Prostate gland (tissue), 2 donors: ENCODE measurements at regions not wholly inside any gene's neighbourhood (a gene's known extent, or its start where the extent isn't known, plus 50 kb on each side); places are given as distances from the start of the nearest gene placed in this dataset.

ENCODE experiments used
- DNase-seq: peaks from one replicate; pipeline ENCODE4 v3.0.0-alpha.2; 2019; ENCODE audit warnings: low spot score
- H3K27ac ChIP-seq, 2 donors: fragments of 200-600 bp; sonication (generic); 2 replicates each; pipeline ENCODE4 v1.5.1; 2017 to 2019
- H3K27me3 ChIP-seq: fragments of 200-600 bp; sonication (generic); replicated peaks from 2 replicates; pipeline ENCODE4 v1.5.1; 2019; ENCODE audit not compliant: insufficient read depth
- H3K36me3 ChIP-seq, 2 donors: fragments of 200-600 bp; sonication (generic); 1 replicate in 1 of 2; 2 replicates in 1 of 2; pipeline versions ENCODE4 v1.5.1 to v1.8.1; 2017 to 2019
- H3K4me1 ChIP-seq: fragments of 200-600 bp; sonication (generic); replicated peaks from 2 replicates; pipeline ENCODE4 v1.5.1; 2019
- H3K4me3 ChIP-seq, 2 donors: fragments of 200-600 bp; sonication (generic); 2 replicates each; pipeline ENCODE4 v1.5.1; 2017 to 2019
- H3K9me3 ChIP-seq: fragments of 200-600 bp; sonication (generic); 2 replicates; pipeline ENCODE4 v1.5.1; 2017
- POLR2A ChIP-seq: fragments of 450-650 bp; IDR thresholded peaks from one replicate; pipeline ENCODE4 v1.6.1; 2016; ENCODE audit warnings: antibody characterized with exemption, mild to moderate bottlenecking
- POLR2AphosphoS5 ChIP-seq: sonication (generic); formaldehyde crosslinking; IDR thresholded peaks from one replicate; pipeline ENCODE4 v1.6.1; 2017; ENCODE audit warnings: antibody characterized with exemption
- WGBS: methylation state at CpG from one replicate; pipeline ENCODE4 v1.1.5; 2018; 5-methylcytosine and 5-hydroxymethylcytosine counted together
- intact Hi-C: fragments of 100-400 bp; cut with DNase I; formaldehyde crosslinking; loops from one replicate; pipeline ENCODE4 v1.14.2; 2022
- TF ChIP-seq, protein P1 (sequence below), 4 experiments: fragments of 200-600 bp in 2 of 4; fragments of 450-650 bp in 2 of 4; sonication (generic) in 2 of 4; IDR thresholded peaks; 1 replicate in 3 of 4; 2 replicates in 1 of 4; pipeline ENCODE4 v1.5.1; 2016 to 2019; ENCODE audit warnings: antibody characterized with exemption in 4 of 4, mild to moderate bottlenecking in 2 of 4, moderate library complexity in 2 of 4

DNA sequence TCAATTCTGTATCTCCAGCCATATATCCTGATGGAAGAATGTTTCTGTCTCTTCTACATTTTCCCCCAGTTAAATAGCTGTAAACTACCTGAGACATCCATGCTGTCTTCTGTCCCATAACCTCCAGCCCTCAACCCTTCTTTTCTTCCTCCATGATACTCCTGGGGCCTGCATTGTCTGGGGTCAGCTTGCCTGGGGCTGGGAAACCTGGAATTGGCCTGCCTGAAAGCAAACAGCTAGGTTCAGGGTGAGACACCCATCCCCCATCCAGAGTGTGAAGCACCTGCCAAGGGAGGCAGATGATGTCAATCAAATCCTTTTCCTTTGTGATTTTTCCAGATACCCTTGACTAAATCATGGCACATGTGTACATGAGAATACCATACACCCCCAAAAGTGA lies 313.7 kb upstream of the MGAT5 start:
- no peak for DNase-seq
- Histone ChIP-seq H3K4me3 (no peak overlapping the region), H3K36me3 (no peaks in the 10 kb centered on the region), H3K27me3 (no peaks in the 10 kb centered on the region), H3K4me1 (no peaks in the 10 kb centered on the region), H3K9me3 (no peaks in the 10 kb centered on the region), H3K27ac (no peak overlapping the region)
- intact Hi-C loops: no loop called here
- no peak for TF ChIP-seq POLR2AphosphoS5
- TF ChIP-seq POLR2A: no peak
- TF ChIP-seq, protein P1, sequence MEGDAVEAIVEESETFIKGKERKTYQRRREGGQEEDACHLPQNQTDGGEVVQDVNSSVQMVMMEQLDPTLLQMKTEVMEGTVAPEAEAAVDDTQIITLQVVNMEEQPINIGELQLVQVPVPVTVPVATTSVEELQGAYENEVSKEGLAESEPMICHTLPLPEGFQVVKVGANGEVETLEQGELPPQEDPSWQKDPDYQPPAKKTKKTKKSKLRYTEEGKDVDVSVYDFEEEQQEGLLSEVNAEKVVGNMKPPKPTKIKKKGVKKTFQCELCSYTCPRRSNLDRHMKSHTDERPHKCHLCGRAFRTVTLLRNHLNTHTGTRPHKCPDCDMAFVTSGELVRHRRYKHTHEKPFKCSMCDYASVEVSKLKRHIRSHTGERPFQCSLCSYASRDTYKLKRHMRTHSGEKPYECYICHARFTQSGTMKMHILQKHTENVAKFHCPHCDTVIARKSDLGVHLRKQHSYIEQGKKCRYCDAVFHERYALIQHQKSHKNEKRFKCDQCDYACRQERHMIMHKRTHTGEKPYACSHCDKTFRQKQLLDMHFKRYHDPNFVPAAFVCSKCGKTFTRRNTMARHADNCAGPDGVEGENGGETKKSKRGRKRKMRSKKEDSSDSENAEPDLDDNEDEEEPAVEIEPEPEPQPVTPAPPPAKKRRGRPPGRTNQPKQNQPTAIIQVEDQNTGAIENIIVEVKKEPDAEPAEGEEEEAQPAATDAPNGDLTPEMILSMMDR (IDR thresholded peaks at IDR 0.05): no peak

- no peaks in the 10 kb centered on the region for H3K36me3 ChIP-seq
- H3K27ac ChIP-seq: no peak overlapping the region
- no peak overlapping the region for H3K4me3 ChIP-seq
- intact Hi-C loops: no loop called here
- no peaks in the 10 kb centered on the region for H3K4me1 ChIP-seq
- H3K9me3 ChIP-seq: no peaks in the 10 kb centered on the region
- no peak for TF ChIP-seq POLR2A
- no peak for TF ChIP-seq POLR2AphosphoS5
- TF ChIP-seq, protein P1 (IDR thresholded peaks at IDR 0.05): no peak
- WGBS: 21% methylated on average over 2 of the region's 2 CpGs
- no peak for DNase-seq
- no peaks in the 10 kb centered on the region for H3K27me3 ChIP-seq
Observed at GRCh38 chr2:133941666-133942065, 312.2 kb upstream of the MGAT5 start.

DNA sequence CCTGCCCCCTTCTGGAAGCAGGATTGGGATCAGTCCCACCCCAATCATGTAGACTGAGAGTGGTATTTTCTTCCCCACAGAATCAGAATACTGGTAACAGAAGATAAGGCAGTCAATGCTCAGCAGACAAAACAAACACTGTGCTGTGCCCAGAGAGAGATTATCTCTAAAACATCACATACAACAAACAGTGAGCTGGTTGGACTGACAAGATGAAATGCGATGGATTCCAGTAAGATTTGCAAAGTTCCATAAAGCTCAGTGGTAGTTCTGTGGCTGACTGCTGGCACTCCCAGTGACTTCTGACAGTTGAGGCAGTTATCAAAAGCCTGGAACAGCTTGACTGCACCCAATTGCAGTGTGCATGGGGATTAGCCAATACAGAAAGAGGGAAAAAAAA lies 311.5 kb upstream of the MGAT5 start:
- TF ChIP-seq POLR2A (no peak), POLR2AphosphoS5 (no peak)
- TF ChIP-seq, protein P1 (IDR thresholded peaks at IDR 0.05): no peak
- Histone ChIP-seq H3K27ac (no peak overlapping the region), H3K27me3 (no peaks in the 10 kb centered on the region), H3K4me3 (no peak overlapping the region), H3K36me3 (no peaks in the 10 kb centered on the region), H3K9me3 (no peaks in the 10 kb centered on the region), H3K4me1 (no peaks in the 10 kb centered on the region)
- intact Hi-C loops: no loop called here
- DNase-seq: no peak
- 68% methylated on average over 1 of the region's 1 CpG for WGBS

DNA sequence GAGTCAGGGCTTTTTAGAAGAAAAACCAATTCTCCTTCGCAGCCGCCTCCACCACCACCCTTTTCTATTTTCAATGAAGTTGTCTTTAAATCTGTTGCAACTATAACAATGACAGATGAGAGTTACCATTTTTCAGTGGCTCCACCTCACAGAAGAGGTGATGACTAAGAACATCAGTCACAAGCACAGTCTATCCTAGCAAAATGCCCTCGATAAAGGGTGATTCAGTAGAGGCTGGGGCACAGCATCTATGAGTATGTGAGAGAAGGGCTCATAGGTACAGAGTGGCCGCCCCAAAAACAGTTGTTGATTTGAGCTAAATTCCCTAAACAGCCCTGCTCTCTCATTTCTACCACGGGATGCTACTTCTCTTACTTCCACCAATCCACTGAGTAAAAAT lies 310.8 kb upstream of the MGAT5 start:
- intact Hi-C loops: no loop called here
- no peak for DNase-seq

DNA sequence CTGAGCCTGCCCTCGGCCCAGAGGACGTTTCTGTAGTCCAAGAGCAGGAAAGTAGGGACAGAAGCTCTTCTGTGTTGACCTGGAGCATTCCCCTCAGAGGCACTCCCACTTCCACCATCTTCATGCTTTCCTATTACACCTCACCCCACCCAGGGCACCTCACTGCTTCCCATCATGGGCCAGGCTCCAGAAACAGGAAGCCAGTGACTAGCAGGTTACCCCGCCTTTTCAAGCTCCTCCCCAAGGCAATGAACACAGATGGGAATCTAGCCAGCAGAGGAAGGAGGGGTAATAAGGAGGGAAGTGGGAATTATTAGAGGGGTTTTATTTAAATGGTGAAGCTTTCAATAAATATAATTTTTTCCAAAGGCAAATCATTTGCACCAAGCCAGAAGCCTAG lies 308.8 kb upstream of the MGAT5 start:
- Histone ChIP-seq H3K9me3 (no peaks in the 10 kb centered on the region), H3K36me3 (no peaks in the 10 kb centered on the region), H3K4me3 (no peak overlapping the region), H3K27me3 (no peaks in the 10 kb centered on the region), H3K27ac (no peak overlapping the region), H3K4me1 (no peaks in the 10 kb centered on the region)
- DNase-seq: no peak
- TF ChIP-seq POLR2AphosphoS5: no peak
- no peak for TF ChIP-seq POLR2A
- TF ChIP-seq, protein P1 (IDR thresholded peaks at IDR 0.05): no peak
- intact Hi-C loops: no loop called here
- WGBS: 64% methylated on average over 3 of the region's 3 CpGs

More for the DNA sequence above, 310.8 kb upstream of the MGAT5 start:
- TF ChIP-seq POLR2A (no peak), POLR2AphosphoS5 (no peak)
- TF ChIP-seq, protein P1 (IDR thresholded peaks at IDR 0.05): no peak
- no peak overlapping the region for H3K4me3 ChIP-seq
- H3K36me3 ChIP-seq: no peaks in the 10 kb centered on the region
- no peaks in the 10 kb centered on the region for H3K27me3 ChIP-seq
- no peaks in the 10 kb centered on the region for H3K9me3 ChIP-seq
- H3K27ac ChIP-seq: no peak overlapping the region
- H3K4me1 ChIP-seq: no peaks in the 10 kb centered on the region
- WGBS: 92% methylated on average over 5 of the region's 5 CpGs
